Osteocyte (in vitro differentiated cells): ENCODE measurements at regions not wholly inside any gene's neighbourhood (a gene's known extent, or its start where the extent isn't known, plus 50 kb on each side); places are given as distances from the start of the nearest gene placed in this dataset.

Source experiments
- DNase-seq: peaks from one replicate; pipeline ENCODE4 v3.0.0; 2021; ENCODE audit warnings: mixed read lengths; ENCODE audit not compliant: unreplicated experiment; ENCODE audit errors: extremely low spot score
- H3K27ac Mint-ChIP-seq: one replicate; pipeline ENCODE4 v1.8.0; 2021; ENCODE audit warnings: mild to moderate bottlenecking, mixed read lengths; ENCODE audit not compliant: unreplicated experiment
- H3K27me3 Mint-ChIP-seq: one replicate; pipeline ENCODE4 v1.8.0; 2021; ENCODE audit warnings: mixed read lengths; ENCODE audit not compliant: unreplicated experiment
- H3K36me3 Mint-ChIP-seq: one replicate; pipeline ENCODE4 v1.8.0; 2021; ENCODE audit warnings: mixed read lengths; ENCODE audit not compliant: unreplicated experiment
- H3K4me1 Mint-ChIP-seq: one replicate; pipeline ENCODE4 v1.8.0; 2021; ENCODE audit warnings: mixed read lengths; ENCODE audit not compliant: unreplicated experiment
- H3K4me3 Mint-ChIP-seq: one replicate; pipeline ENCODE4 v1.8.0; 2021; ENCODE audit warnings: mild to moderate bottlenecking, moderate library complexity, mixed read lengths; ENCODE audit not compliant: unreplicated experiment
- H3K9me3 Mint-ChIP-seq: one replicate; pipeline ENCODE4 v1.8.0; 2021; ENCODE audit warnings: mixed read lengths; ENCODE audit not compliant: unreplicated experiment
- CTCF ChIP-seq: fragments of 200-600 bp; sonication (generic); IDR thresholded peaks from 2 replicates; pipeline ENCODE4 v1.5.0; 2021; ENCODE audit warnings: antibody characterized with exemption, mild to moderate bottlenecking, moderate library complexity

- no peaks in the 10 kb centered on the region for H3K4me1 Mint-ChIP-seq
- H3K27ac Mint-ChIP-seq, result no peak overlapping the region
- H3K9me3 Mint-ChIP-seq, result peaks cover 37% of the 10 kb centered on the region
- no peaks in the 10 kb centered on the region for H3K36me3 Mint-ChIP-seq
- no peak overlapping the region for H3K4me3 Mint-ChIP-seq
- no peak for TF ChIP-seq CTCF
- H3K27me3 Mint-ChIP-seq, result no peaks in the 10 kb centered on the region
- no peak for DNase-seq
Observed at GRCh38 chr1:34331020-34331926, 154.6 kb downstream of the C1orf94 start.

GRCh38 chr1:34332996-34333395 lies 156.3 kb downstream of the C1orf94 start:
- no peak overlapping the region for H3K27ac Mint-ChIP-seq
- H3K4me3 Mint-ChIP-seq, result no peak overlapping the region
- H3K9me3 Mint-ChIP-seq, result peaks cover 29% of the 10 kb centered on the region
- H3K27me3 Mint-ChIP-seq, result no peaks in the 10 kb centered on the region
- H3K36me3 Mint-ChIP-seq, result no peaks in the 10 kb centered on the region
- TF ChIP-seq CTCF, result no peak
- H3K4me1 Mint-ChIP-seq, result no peaks in the 10 kb centered on the region
- DNase-seq, result peak; percentile 7

GRCh38 chr1:34338871-34339270 lies 162.2 kb downstream of the C1orf94 start:
- no peaks in the 10 kb centered on the region for H3K27me3 Mint-ChIP-seq
- DNase-seq, result no peak
- no peaks in the 10 kb centered on the region for H3K36me3 Mint-ChIP-seq
- no peaks in the 10 kb centered on the region for H3K4me1 Mint-ChIP-seq
- H3K9me3 Mint-ChIP-seq, result peaks cover 31% of the 10 kb centered on the region
- H3K27ac Mint-ChIP-seq, result no peak overlapping the region
- H3K4me3 Mint-ChIP-seq, result no peak overlapping the region
- TF ChIP-seq CTCF, result no peak

GRCh38 chr1:34341896-34342295 lies 165.2 kb downstream of the C1orf94 start:
- DNase-seq, result no peak
- no peak for TF ChIP-seq CTCF
- Mint-ChIP-seq H3K36me3 (no peaks in the 10 kb centered on the region), H3K27ac (no peak overlapping the region), H3K27me3 (no peaks in the 10 kb centered on the region), H3K9me3 (peaks cover 33% of the 10 kb centered on the region), H3K4me1 (no peaks in the 10 kb centered on the region), H3K4me3 (no peak overlapping the region)

GRCh38 chr1:34342334-34342733 lies 165.6 kb downstream of the C1orf94 start:
- TF ChIP-seq CTCF, result no peak
- Mint-ChIP-seq H3K36me3 (no peaks in the 10 kb centered on the region), H3K4me3 (no peak overlapping the region), H3K27ac (no peak overlapping the region), H3K27me3 (no peaks in the 10 kb centered on the region), H3K4me1 (no peaks in the 10 kb centered on the region), H3K9me3 (peaks cover 33% of the 10 kb centered on the region)
- no peak for DNase-seq
